GM19468 (cell line): ENCODE measurements at regions not wholly inside any gene's neighbourhood (a gene's known extent, or its start where the extent isn't known, plus 50 kb on each side); places are given as distances from the start of the nearest gene placed in this dataset.

Experiments
- ATAC-seq: cut with Tn5 transposase; IDR thresholded peaks from one replicate; pipeline ENCODE4 v1.9.1; 2021; ENCODE audit warnings: mild to moderate bottlenecking, moderate library complexity, moderate number of reproducible peaks; ENCODE audit not compliant: unreplicated experiment; ENCODE audit errors: extremely low read depth

DNA sequence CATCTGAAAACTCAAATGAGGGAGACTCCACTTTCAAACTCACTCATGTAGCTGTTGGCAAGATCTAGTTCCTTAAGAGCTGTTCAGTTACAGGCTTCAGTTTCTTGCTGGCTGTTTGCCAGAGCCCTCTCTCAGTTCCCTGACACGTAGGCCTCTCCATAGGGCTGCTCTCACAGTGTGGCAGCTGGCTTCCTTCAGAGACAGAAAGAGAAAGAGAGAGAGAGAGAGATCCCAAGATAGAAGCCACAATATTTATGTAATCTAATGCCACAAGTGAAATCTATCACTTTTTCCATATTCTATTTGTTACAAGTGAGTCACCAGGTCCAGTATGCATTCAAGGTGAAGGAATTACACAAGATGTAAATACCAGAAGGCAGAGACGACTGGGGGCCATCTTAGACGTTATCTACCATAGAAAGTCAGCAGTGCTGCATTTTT, 168.8 kb downstream of the RCN1 start:
- peak; percentile 89 for ATAC-seq

DNA sequence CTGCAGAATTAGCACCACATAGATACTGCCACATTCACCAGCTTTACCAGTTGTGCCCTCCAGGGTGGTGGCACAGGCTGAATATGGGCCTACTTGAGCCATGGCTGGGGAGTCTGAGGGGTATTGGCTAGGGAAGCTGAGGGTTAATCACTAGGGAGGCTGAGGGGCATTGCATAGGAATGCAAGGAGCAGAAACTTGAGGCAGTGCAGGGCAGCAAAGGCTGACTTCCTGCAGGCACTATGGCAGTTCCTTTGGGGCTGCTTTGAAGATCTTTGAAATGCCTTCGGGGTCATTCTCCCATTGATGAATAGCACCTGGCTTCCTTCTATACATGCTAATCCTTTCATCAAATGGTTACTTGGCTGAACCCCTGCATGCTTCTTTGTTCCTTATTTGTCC, 171.5 kb downstream of the RCN1 start:
- ATAC-seq = no peak

DNA sequence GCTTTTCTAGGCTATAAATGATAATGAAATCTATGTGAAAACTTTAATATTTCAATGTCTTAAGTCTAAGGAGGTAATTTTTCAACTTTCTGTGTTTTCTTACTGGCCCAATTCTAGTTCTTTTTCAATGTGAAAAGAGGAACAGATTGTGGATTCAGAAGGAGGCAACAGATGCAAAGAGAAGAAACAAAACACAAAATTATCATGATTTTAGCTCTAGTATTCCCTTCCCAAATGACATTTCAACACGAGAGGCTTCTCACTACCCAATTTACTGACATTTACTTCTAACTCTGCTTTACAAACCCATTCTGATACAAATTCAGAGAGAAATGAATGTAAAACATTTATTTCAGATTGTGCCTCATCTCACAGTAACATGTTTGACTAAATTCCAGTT, 169.4 kb downstream of the WT1 start:
- ATAC-seq = no peak

DNA sequence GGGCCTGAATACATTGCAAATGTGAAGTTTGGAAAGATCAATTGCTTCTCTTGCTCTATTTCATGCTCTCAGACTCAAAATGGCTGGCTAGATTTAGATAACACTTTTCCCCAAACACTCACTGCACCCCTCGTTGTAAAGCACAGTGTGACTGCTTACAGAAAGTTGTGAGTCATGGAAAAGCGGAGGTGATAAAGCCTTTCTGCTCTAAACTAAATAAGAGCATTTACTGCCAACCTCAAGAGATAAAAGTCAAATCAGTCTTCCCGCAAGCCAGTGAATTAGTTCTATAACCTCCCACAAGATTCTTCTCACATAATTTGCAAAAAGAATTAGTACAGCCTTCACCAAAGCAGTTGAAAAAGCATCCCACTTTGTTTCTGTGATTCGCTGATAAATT, 168.7 kb downstream of the WT1 start:
- ATAC-seq = no peak

DNA sequence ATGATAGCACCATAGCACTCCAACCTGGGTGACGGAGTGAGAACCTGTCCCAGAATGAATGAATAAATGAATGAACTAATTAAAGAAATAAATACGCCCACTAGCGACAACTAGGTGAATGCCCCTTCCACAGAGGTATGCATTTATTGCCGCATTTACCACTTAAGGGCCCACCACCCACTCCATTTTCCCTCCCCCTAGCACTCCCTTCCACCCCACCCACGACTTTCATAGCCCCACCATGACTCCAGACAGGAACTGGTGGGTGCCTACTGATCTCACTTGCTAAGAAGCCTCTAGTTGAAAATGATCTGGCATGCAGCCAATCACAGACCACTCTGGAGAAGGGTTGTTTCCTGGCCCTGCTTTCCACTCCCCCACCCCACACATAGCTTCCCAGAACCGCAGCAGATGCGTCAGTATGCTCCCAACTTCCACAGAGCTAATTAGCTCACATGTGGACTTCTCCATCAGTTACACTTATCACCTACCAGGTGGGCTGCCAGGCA, 167.6 kb downstream of the WT1 start:
- no peak for ATAC-seq

DNA sequence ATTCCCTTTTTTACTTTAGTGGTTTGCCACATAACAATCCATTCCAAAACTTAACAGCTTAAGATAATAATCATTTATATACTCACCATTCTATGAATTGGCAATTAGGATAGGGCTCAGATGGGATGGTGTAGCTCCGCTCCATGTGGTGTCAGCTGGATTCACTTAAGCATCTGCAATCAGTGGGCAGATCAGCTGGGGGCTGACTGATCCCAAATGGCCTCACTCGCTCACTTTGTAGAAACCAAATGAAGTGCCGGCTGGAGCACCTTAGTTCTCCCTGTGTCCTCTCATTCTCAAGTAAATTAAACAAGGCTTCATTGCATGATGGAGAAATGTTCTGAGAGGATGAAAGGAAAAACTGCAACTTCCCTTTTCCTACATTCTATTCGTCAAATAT, 161.4 kb downstream of the WT1 start:
- ATAC-seq = no peak

DNA sequence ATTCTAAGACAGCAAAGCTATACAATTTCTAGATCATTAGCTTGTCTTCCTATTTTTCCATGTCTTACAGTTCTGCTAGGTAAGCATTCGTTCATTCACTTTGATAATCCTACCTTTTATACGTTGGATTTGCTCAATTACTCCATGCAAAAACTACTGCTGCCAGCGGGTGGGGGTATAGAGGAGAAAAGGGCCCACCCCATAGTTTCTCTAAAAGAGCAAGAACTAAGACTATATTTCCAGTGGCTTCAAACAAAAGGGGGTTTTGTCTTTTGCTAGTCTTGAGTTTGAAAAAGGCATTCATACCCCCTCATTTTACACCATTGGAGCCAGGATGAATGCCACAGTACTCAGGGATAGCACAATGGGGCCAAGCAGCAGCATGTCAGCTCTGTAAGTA, 155.7 kb downstream of the WT1 start:
- ATAC-seq = no peak

DNA sequence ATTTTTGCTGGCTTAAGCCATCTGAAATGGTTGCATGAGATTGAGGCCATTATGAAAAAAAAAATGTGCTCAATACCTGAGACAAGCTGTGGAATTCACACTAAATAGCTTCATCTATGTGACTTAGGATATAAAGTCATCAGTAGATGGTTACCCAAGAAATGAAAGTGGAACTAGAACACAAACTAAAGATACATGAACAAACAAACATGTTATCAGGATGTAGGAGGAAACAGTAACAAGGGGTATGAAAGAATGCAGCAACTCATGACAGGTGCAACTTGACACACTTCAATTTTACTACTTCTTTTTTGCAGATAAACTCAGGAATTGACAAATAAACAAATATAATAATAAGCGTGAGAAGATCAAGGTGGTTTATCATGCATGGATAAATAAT, 155.0 kb downstream of the WT1 start:
- no peak for ATAC-seq

DNA sequence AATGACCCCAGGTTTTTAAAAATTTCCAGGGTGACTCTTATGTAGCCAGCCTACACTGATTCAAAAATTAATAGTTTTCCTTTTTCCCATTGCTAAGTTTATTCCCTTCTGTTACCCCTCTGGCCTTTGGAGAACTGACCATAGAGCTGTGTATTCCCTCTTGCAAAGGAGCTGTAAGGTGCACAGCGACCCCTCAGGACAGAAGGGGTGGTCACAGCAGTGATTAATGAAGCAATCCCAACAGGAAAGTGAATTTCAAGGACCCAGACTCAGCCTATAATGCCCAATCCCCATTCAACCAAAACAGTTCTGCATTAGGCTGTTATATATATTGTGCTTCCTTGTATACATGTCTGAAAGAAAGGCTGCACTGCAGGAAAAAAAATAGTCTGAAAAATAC, 147.1 kb downstream of the WT1 start:
- no peak for ATAC-seq

DNA sequence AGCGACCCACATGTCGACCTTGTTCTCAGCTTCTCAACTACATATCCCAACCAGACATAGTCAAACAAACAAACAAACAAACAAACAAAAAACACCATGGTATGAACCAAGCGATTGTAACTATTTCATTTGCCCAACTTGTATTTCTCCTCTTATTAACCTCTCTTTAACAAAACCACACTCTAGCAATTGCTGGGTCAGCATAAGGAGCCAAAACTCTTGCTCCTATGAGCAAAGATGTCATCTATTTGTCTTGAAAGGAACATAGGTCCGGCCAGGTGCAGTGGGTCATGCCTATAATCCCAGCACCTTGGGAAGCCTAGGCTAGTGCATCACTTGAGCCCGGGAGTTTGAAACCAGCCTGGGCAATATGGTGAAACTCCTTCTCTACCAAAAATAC, 145.6 kb downstream of the WT1 start:
- no peak for ATAC-seq

DNA sequence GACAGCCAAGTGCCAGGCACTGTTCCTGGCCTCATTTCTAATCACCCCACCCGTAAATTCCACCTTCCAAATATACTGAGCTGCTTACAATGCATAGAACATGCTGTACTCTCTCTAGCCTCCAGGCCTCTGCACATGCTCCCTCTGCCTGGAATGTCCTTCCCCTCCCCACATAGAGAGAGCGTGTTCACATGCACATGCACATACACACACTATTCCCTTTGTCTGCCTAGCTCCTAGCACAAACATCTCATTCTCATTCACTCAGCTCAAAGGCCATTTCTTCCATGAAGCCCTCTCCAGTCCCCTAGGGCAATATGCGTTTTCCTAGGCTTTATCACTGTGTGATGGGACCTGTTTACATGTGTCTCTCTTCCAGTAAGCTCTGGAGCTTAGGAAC, 144.6 kb downstream of the WT1 start:
- no peak for ATAC-seq

DNA sequence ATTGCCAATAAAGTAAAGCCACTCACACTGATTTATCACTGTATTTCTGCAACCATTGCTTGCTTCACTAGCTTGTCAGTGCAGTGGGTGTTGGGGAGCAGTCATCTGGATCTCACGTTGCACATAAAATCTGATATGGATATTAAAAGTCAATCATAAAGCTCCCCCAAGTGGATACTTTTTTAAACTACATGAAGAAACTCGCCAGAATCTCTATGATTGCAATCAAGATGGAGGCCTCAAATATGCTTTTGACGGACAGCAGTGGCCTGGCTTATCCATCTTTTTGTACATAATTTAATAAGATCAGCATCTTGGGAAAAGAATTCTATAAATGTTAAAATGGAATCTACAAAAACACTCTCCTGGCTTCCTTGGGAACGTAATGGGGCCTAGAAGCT, 137.7 kb downstream of the WT1 start:
- ATAC-seq = no peak

DNA sequence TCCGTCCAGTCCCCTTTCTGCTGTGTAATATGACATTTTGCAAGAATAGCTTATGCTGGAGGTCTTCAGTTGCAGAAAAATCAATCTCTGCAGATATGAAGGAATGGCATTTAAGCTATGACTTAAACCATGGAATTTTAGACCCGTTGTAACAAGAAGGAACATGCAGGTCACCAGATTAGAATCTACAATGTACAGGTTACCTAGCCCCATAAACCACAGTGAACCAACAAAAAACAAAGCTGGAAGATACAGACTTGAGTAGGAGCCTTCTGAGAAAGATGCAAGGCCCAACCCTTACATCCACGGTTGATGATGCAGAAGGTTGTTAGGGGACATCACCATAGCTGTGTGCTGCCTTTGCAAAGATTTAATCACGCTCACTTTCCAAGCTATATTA, 132.5 kb downstream of the WT1 start:
- no peak for ATAC-seq

DNA sequence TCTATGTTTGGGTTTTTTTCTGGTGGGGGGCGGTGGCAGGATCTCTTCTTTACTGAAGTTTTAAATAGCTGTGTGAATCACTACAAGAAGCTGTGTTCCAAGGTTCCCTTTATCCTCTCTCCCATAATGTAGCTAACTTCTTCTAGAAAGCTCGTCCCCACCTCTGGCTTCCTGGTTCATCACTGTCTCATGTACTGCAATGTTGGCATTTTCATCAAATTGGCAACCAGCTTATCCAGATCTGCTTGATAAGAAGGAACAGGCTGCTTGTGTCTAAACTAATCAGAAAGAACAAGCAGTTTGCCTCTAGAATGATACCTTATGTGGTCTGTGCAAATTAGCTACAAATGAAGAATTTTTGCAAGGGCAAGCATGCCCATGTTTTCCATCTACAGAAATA, 130.8 kb downstream of the WT1 start:
- no peak for ATAC-seq

DNA sequence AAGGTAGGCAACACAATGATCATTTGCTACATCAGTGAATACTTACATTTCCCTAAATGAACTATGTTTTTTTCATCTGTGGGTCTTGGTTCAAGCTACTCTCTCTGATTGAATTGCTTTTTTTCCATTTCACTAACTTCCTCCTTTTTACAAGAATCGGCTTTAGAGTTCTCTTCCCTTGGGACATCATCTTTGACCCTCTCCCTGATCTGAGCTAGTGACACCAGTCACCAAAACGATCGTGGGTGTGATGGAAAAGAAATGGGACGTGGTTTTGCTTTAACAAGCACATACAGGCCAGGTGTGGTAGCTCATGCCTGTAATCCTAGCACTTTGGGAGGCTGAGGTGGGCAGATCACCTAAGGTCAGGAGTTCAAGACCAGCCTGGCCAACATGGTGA, 129.9 kb downstream of the WT1 start:
- no peak for ATAC-seq

DNA sequence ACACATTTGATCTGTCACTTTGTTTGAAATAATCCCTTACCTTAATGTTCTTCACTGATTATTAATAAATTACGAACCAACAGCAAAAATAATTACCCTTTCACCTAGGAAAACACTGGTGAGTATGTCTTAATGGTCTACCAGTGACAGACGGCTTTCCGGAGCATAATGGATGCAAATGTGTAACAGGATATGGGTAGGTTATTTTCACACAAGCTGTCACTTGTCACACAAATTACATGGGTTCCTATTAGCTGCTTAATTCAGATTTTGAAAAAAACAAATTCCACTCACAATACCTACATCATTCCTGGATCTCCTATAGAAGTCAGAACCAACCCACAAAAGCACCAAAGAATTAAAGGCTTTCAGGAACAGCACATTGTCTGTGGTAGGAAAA, 127.9 kb downstream of the WT1 start:
- ATAC-seq = no peak

DNA sequence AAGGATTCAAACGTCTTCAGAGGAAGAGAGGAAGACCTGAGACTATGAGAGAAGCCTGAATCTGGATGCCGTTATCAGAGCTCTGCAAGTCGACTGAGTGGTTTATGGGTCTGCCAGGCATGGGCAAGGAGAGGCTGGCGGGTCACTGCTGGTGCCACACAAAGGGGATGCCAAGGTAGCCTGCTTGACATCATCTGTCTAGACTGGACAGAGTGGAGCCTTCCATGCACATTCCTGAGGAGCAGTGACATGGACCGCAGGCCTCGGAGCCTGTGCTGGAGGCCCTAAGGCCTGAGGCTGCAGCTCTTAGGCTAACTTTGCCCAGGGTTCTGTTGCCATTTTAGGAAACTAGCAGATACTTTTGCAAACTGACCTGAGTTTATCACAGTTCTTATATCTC, 127.4 kb downstream of the WT1 start:
- no peak for ATAC-seq

DNA sequence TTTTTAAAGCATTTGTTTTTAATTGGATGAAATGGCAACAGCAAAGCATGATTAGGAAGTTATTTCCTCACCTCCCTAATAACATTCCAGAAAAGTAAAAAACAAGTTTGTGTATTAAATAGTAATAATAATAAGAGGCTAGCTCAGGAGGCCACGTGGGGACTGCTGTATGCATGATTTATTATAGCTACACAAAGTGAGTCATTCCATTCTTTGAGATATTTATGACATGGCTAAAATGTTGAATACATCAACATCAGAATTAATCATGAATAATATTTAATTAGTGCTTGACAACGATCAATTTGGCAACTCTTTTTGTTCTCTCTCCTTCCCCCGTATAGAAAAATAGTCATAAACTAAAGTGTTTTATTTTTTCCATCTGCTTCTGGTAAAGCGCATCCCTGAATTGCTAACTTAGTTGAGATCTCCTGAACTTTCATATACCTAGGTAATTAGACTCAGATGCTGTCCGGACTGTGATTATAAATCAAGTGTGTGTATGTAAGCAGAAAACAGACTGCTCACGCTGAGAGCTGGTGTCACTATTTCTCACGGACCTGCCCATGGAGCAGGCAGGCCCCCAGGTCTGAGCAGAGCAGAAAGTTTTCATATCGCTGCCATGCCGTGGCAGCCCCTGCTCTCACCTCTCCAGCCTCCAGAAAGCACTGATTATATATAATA, 125.7 kb downstream of the WT1 start:
- no peak for ATAC-seq

DNA sequence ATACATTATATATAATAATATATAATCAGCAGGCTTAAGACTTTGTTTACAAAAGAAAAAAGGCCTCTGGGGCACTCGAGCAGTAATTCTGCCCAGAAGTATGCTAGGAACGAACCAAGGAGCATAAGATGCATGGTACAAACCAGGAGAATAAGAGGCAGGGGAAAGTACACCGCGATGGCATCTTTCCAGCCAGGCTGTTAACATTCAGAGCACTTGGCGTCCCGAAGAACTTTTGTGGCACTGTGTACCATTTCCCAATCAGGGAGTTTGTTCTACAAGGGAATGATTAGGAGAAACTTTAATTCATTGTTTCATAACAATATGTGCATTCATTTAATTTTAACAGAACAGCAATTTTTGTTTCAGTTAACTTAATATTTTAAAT, 125.1 kb downstream of the WT1 start:
- ATAC-seq = no peak

DNA sequence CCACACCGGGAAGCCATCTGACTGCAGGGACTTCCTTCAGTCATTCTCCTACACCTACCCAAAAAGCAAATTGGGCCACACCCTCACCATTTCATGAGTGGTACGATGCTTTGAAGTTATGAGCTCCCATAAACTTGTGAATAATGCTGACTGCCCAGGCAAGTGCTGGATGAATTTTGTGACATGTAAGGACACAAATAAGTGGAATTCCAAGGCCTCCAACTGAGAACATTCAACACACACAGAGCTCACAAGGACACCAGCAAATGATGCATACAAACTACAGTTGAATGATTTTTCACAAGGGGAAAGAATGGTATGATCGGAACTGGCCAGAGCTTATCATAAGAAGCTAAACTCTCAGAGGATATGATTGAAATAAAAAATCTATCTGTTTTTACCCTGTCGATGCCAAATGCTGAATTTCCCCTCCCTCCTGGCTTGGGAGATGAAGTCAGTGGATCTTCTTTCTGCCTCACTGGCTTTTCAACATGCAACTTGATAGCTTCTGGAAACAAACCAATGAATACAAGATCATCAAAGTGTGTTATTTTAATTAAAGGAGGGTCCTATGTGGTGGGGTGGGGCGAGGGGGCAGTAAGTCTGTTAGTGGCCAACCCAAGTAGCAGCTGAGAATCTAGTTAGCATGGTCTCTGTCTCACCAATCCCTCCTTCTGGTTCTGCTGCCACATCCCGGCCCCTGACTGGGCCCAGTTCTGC, 123.8 kb downstream of the WT1 start:
- no peak for ATAC-seq

DNA sequence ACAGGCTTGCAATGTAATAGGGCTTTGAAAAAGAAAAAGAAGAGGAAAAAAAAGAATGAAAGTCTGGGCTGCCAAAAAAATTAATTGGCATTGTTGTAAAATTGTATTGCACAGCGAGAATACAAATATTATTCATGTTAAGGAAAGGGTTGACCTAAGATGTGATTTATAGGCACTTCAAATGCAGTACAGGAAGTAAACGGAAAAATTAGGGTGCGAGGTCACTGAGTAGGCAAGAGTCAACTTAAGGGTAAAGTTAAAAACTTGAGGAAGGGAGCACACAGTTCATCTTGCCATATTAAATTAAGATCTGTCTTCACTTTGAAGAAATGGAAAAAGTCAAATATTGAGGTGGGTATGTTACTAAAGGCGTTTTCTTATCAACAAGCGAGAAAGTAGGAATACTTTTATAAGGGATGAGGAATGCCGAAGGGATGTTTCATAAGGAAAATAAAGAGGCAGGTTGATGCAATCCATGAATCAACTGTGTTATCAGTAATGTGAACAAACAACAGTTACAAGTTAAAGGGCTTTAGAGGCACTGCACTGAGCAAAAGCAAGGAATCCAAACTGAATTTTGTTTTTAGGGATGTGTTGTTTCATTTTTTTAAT, 123.0 kb downstream of the WT1 start:
- ATAC-seq = no peak
